ENCODE measurements at regions not wholly inside any gene's neighbourhood (a gene's known extent, or its start where the extent isn't known, plus 50 kb on each side); places are given as distances from the start of the nearest gene placed in this dataset.
"Not testable (repeated sequence)": the region's sequence is repeated elsewhere in the genome, so short reads cannot be mapped to it uniquely, and the experiment has no call there.

GRCh38 chr10:4281190-4281825 is 496.3 kb upstream of the KLF6 start:
- no peak for DNase-seq

GRCh38 chr10:4280461-4281189 is 495.6 kb upstream of the KLF6 start:
- no peak for DNase-seq

GRCh38 chr10:4279655-4280054 is 494.6 kb upstream of the KLF6 start:
- no peak for DNase-seq

- no peak for DNase-seq
These were observed 493.2 kb upstream of the KLF6 start for GRCh38 chr10:4278186-4278585.

GRCh38 chr10:4276151-4276550 is 491.1 kb upstream of the KLF6 start:
- DNase-seq: no peak

- DNase-seq: not testable (repeated sequence)
These were observed 489.7 kb upstream of the KLF6 start for GRCh38 chr10:4274671-4275070.

GRCh38 chr10:4271193-4271592 is 486.2 kb upstream of the KLF6 start:
- no peak for DNase-seq

GRCh38 chr10:4270116-4270515 is 485.1 kb upstream of the KLF6 start:
- DNase-seq: no peak

- DNase-seq: not testable (repeated sequence)
These were observed 483.5 kb upstream of the KLF6 start for GRCh38 chr10:4268490-4268889.

GRCh38 chr10:4267086-4267773 is 482.2 kb upstream of the KLF6 start:
- no peak for DNase-seq

- no peak for DNase-seq
These were observed 481.5 kb upstream of the KLF6 start for GRCh38 chr10:4266416-4267085.

GRCh38 chr10:4265964-4266363 is 481.0 kb upstream of the KLF6 start:
- no peak for DNase-seq

GRCh38 chr10:4264209-4264865 is 479.3 kb upstream of the KLF6 start:
- DNase-seq: no peak

GRCh38 chr10:4263601-4263921 is 478.6 kb upstream of the KLF6 start:
- no peak for DNase-seq

- no peak for DNase-seq
These were observed 478.0 kb upstream of the KLF6 start for GRCh38 chr10:4262870-4263600.

GRCh38 chr10:4262449-4262848 is 477.4 kb upstream of the KLF6 start:
- no peak for DNase-seq

- no peak for DNase-seq
These were observed 475.6 kb upstream of the KLF6 start for GRCh38 chr10:4260483-4261124.

- no peak for DNase-seq
These were observed 473.0 kb upstream of the KLF6 start for GRCh38 chr10:4257939-4258465.

GRCh38 chr10:4256971-4257370 is 472.0 kb upstream of the KLF6 start:
- DNase-seq: no peak

- no peak for DNase-seq
These were observed 470.7 kb upstream of the KLF6 start for GRCh38 chr10:4255751-4256150.

- DNase-seq: no peak
These were observed 469.3 kb upstream of the KLF6 start for GRCh38 chr10:4254101-4254994.

Measured in NCI-H1930 (cell line).